GM06990 (cell line): ENCODE measurements at regions not wholly inside any gene's neighbourhood (a gene's known extent, or its start where the extent isn't known, plus 50 kb on each side); places are given as distances from the start of the nearest gene placed in this dataset.

Experiments
- DNase-seq: peaks from one replicate; pipeline ENCODE4 v3.0.0-alpha.2; 2011; ENCODE audit not compliant: insufficient read length; ENCODE audit errors: extremely low read depth
- H3K27me3 ChIP-seq: replicated peaks from 2 replicates; pipeline ENCODE4 v1.6.0; 2011; ENCODE audit warnings: low read length; ENCODE audit not compliant: control insufficient read depth, insufficient read depth
- H3K36me3 ChIP-seq: 2 replicates; pipeline ENCODE4 v1.5.1; 2011; ENCODE audit warnings: low read length; ENCODE audit not compliant: control insufficient read depth, insufficient read depth
- H3K4me3 ChIP-seq: replicated peaks from 2 replicates; pipeline ENCODE4 v1.5.1; 2011; ENCODE audit warnings: low read depth, mild to moderate bottlenecking, control low read depth, low read length
- TF ChIP-seq, protein P1 (sequence below): IDR thresholded peaks from 2 replicates; pipeline ENCODE4 v1.5.1; 2011; ENCODE audit warnings: low read length, control low read depth, mild to moderate bottlenecking, inconsistent platforms; ENCODE audit not compliant: insufficient read depth, poor library complexity, severe bottlenecking

- H3K4me3 ChIP-seq, result no peak overlapping the region
- no peak for DNase-seq
- no peaks in the 10 kb centered on the region for H3K36me3 ChIP-seq
- TF ChIP-seq, protein P1, sequence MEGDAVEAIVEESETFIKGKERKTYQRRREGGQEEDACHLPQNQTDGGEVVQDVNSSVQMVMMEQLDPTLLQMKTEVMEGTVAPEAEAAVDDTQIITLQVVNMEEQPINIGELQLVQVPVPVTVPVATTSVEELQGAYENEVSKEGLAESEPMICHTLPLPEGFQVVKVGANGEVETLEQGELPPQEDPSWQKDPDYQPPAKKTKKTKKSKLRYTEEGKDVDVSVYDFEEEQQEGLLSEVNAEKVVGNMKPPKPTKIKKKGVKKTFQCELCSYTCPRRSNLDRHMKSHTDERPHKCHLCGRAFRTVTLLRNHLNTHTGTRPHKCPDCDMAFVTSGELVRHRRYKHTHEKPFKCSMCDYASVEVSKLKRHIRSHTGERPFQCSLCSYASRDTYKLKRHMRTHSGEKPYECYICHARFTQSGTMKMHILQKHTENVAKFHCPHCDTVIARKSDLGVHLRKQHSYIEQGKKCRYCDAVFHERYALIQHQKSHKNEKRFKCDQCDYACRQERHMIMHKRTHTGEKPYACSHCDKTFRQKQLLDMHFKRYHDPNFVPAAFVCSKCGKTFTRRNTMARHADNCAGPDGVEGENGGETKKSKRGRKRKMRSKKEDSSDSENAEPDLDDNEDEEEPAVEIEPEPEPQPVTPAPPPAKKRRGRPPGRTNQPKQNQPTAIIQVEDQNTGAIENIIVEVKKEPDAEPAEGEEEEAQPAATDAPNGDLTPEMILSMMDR, result no peak
- H3K27me3 ChIP-seq, result no peaks in the 10 kb centered on the region
These were observed 837.0 kb downstream of the SLITRK6 start for GRCh38 chr13:84962141-84962750.

- TF ChIP-seq, protein P1, result no peak
- no peak for DNase-seq
- H3K27me3 ChIP-seq, result no peaks in the 10 kb centered on the region
- H3K4me3 ChIP-seq, result no peak overlapping the region
- H3K36me3 ChIP-seq, result no peaks in the 10 kb centered on the region
These were observed 838.2 kb downstream of the SLITRK6 start for GRCh38 chr13:84961023-84961422.

- Histone ChIP-seq H3K27me3 (no peaks in the 10 kb centered on the region), H3K4me3 (no peak overlapping the region), H3K36me3 (no peaks in the 10 kb centered on the region)
- TF ChIP-seq, protein P1, result no peak
- no peak for DNase-seq
These were observed 839.4 kb downstream of the SLITRK6 start for GRCh38 chr13:84959818-84960217.

- no peak overlapping the region for H3K4me3 ChIP-seq
- no peaks in the 10 kb centered on the region for H3K36me3 ChIP-seq
- TF ChIP-seq, protein P1, result no peak
- DNase-seq, result no peak
- no peaks in the 10 kb centered on the region for H3K27me3 ChIP-seq
These were observed 844.6 kb downstream of the SLITRK6 start for GRCh38 chr13:84954636-84955035.

DNA sequence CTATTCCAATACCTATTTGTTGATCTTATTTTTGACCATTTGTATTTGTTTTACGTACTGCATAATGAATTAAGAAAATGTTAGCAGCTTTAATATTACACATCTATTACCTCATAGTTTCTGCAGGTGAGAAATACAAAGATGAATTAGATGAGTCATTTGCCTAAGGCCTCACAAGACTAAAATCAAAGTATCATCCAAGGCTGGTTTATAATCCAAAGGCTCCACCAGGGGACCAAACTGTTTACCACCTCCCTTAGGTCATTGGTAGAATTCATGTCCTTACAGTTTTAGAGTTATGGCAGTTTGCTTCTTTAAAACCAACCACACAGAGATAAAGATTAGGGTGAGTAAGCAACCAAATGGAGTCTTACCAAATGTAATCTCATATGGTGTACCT is 848.1 kb downstream of the SLITRK6 start:
- no peak for DNase-seq

DNA sequence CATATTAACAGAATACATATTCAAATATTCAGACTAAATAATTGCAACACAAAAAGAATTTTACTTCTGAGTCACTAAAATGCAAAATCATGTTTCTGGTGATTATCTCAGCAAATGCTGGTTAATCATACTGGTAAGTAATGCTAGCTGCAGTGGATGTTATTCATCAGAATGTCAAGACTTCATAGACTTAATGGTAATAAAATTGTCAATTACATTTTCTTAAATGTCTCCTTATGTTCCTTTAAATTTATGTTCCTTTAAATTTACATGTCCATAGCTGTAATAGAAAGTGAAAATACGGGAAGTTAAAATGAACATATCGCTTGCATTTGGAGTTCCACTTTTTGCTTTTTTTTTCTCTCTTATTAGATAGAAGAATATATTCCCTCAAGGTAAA is 853.0 kb downstream of the SLITRK6 start:
- no peak for DNase-seq
- Histone ChIP-seq H3K36me3 (no peaks in the 10 kb centered on the region), H3K27me3 (no peaks in the 10 kb centered on the region), H3K4me3 (no peak overlapping the region)
- TF ChIP-seq, protein P1, result no peak

More for the DNA sequence above, 848.1 kb downstream of the SLITRK6 start:
- H3K36me3 ChIP-seq, result no peaks in the 10 kb centered on the region
- TF ChIP-seq, protein P1, result no peak
- no peak overlapping the region for H3K4me3 ChIP-seq
- no peaks in the 10 kb centered on the region for H3K27me3 ChIP-seq
